SKM-1 (cell line): ENCODE measurements at regions not wholly inside any gene's neighbourhood (a gene's known extent, or its start where the extent isn't known, plus 50 kb on each side); places are given as distances from the start of the nearest gene placed in this dataset.

ENCODE experiments used
- DNase-seq: peaks from one replicate; lab custom pipeline; 2025; ENCODE audit not compliant: unreplicated experiment; lab: John Stamatoyannopoulos, UW

- no peak for DNase-seq
These were observed 56.8 kb upstream of the HS3ST2 start for GRCh38 chr16:22757202-22757601.

- DNase-seq, result no peak
These were observed 51.5 kb upstream of the HS3ST2 start for GRCh38 chr16:22762486-22762885.

GRCh38 chr16:22763437-22764080 is 50.4 kb upstream of the HS3ST2 start:
- no peak for DNase-seq
